ENCODE measurements at regions not wholly inside any gene's neighbourhood (a gene's known extent, or its start where the extent isn't known, plus 50 kb on each side); places are given as distances from the start of the nearest gene placed in this dataset.

- DNase-seq (ENCODE audit: low spot score), result no peak
- ChIA-PET CTCF (no interaction called here), POLR2A (ENCODE audit: low non-redundant PET) (no interaction called here)
- H3K4me3 ChIP-seq (ENCODE audit: low read depth, low read length, poor library complexity, severe bottlenecking), result no peak overlapping the region
- TF ChIP-seq, protein P1, sequence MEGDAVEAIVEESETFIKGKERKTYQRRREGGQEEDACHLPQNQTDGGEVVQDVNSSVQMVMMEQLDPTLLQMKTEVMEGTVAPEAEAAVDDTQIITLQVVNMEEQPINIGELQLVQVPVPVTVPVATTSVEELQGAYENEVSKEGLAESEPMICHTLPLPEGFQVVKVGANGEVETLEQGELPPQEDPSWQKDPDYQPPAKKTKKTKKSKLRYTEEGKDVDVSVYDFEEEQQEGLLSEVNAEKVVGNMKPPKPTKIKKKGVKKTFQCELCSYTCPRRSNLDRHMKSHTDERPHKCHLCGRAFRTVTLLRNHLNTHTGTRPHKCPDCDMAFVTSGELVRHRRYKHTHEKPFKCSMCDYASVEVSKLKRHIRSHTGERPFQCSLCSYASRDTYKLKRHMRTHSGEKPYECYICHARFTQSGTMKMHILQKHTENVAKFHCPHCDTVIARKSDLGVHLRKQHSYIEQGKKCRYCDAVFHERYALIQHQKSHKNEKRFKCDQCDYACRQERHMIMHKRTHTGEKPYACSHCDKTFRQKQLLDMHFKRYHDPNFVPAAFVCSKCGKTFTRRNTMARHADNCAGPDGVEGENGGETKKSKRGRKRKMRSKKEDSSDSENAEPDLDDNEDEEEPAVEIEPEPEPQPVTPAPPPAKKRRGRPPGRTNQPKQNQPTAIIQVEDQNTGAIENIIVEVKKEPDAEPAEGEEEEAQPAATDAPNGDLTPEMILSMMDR (conservative IDR thresholded peaks at IDR 0.05; ENCODE audit: low read depth, low read length), result no peak
- no peak for TF ChIP-seq EZH2 (IDR thresholded peaks at IDR 0.05; ENCODE audit: borderline replicate concordance, low read depth, low read length, poor library complexity, severe bottlenecking)
- intact Hi-C loops (cut with micrococcal nuclease; ENCODE audit: unreplicated experiment), result no loop called here
- H3K27me3 ChIP-seq (replicated peaks; ENCODE audit: insufficient read depth, low read depth, low read length, poor library complexity), result peaks cover 14% of the 10 kb centered on the region
- no peaks in the 10 kb centered on the region for H3K9me3 ChIP-seq (ENCODE audit: low read depth, low read length, poor library complexity, severe bottlenecking)
- H3K4me1 ChIP-seq (ENCODE audit: insufficient read depth, low read length, poor library complexity, severe bottlenecking), result no peaks in the 10 kb centered on the region
- H3K36me3 ChIP-seq (ENCODE audit: insufficient read depth, low read length, poor library complexity, severe bottlenecking), result no peaks in the 10 kb centered on the region
- no TSS peak for BruUV-seq (replicated peaks)
- no peak overlapping the region for H3K27ac ChIP-seq (ENCODE audit: low read depth, low read length, poor library complexity, severe bottlenecking)
Measured at GRCh38 chr1:60572378-60572777, 498.8 kb upstream of the C1orf87 start.

DNA sequence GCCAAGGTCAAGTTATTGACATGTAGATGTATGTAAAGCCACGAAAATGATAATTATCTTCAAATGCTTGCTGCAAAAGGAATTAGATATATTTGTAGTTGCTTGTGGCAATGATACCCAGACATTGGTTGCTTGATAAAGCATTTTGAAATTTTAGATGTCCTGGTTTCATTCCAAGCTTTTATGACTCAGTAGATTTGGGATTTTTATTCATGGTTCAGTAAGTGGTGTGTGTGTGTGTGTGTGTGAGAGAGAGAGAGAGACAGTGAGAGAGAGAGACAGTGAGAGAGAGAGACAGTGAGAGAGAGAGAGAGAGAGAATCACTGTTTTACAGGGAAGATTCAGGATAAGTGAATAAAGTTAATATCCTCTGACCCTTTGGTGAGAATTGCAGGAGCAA, 498.2 kb upstream of the C1orf87 start:
- Histone ChIP-seq H3K27me3 (replicated peaks; ENCODE audit: insufficient read depth, low read depth, low read length, poor library complexity) (peaks cover 19% of the 10 kb centered on the region), H3K9me3 (ENCODE audit: low read depth, low read length, poor library complexity, severe bottlenecking) (no peaks in the 10 kb centered on the region), H3K27ac (ENCODE audit: low read depth, low read length, poor library complexity, severe bottlenecking) (no peak overlapping the region), H3K36me3 (ENCODE audit: insufficient read depth, low read length, poor library complexity, severe bottlenecking) (no peaks in the 10 kb centered on the region), H3K4me1 (ENCODE audit: insufficient read depth, low read length, poor library complexity, severe bottlenecking) (no peaks in the 10 kb centered on the region), H3K4me3 (ENCODE audit: low read depth, low read length, poor library complexity, severe bottlenecking) (no peak overlapping the region)
- BruUV-seq (replicated peaks), result no TSS peak
- CTCF ChIA-PET, result no interaction called here
- intact Hi-C loops (cut with micrococcal nuclease; ENCODE audit: unreplicated experiment), result no loop called here
- DNase-seq (ENCODE audit: low spot score), result no peak
- TF ChIP-seq, protein P1 (conservative IDR thresholded peaks at IDR 0.05; ENCODE audit: low read depth, low read length), result no peak
- no peak for TF ChIP-seq EZH2 (IDR thresholded peaks at IDR 0.05; ENCODE audit: borderline replicate concordance, low read depth, low read length, poor library complexity, severe bottlenecking)
- POLR2A ChIA-PET (ENCODE audit: low non-redundant PET), result no interaction called here

GRCh38 chr1:60569189-60569588, 495.6 kb upstream of the C1orf87 start:
- intact Hi-C loops (cut with micrococcal nuclease; ENCODE audit: unreplicated experiment), result no loop called here
- CTCF ChIA-PET, result no interaction called here
- Histone ChIP-seq H3K36me3 (ENCODE audit: insufficient read depth, low read length, poor library complexity, severe bottlenecking) (no peaks in the 10 kb centered on the region), H3K4me3 (ENCODE audit: low read depth, low read length, poor library complexity, severe bottlenecking) (no peak overlapping the region), H3K27ac (ENCODE audit: low read depth, low read length, poor library complexity, severe bottlenecking) (no peak overlapping the region), H3K9me3 (ENCODE audit: low read depth, low read length, poor library complexity, severe bottlenecking) (no peaks in the 10 kb centered on the region), H3K27me3 (replicated peaks; ENCODE audit: insufficient read depth, low read depth, low read length, poor library complexity) (peaks cover 46% of the 10 kb centered on the region), H3K4me1 (ENCODE audit: insufficient read depth, low read length, poor library complexity, severe bottlenecking) (no peaks in the 10 kb centered on the region)
- POLR2A ChIA-PET (ENCODE audit: low non-redundant PET), result no interaction called here
- TF ChIP-seq EZH2 (IDR thresholded peaks at IDR 0.05; ENCODE audit: borderline replicate concordance, low read depth, low read length, poor library complexity, severe bottlenecking), result no peak
- TF ChIP-seq, protein P1 (conservative IDR thresholded peaks at IDR 0.05; ENCODE audit: low read depth, low read length), result no peak
- BruUV-seq (replicated peaks), result no TSS peak
- DNase-seq (ENCODE audit: low spot score), result no peak

All from A673 (cell line).